ENCODE measurements at regions not wholly inside any gene's neighbourhood (a gene's known extent, or its start where the extent isn't known, plus 50 kb on each side); places are given as distances from the start of the nearest gene placed in this dataset.

DNA sequence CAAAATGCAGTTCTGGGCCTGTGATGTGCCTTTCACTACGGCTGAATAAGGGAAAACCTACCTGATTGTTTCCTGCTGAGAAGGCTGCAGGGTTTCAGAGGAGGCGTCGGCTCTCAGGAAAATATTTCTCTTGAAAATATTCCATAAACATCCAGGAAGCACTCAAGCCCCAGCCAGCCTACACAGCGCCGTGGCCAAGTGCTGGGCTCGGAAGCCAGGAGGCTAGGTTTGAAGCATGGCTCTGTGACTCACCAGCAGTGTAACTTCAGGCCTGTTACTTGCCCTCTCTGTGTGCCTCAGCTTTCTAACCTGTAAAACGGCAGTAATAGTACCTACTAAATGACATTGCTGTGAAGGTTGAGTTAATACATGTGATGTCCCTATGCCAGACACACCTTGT is 399.1 kb downstream of the GATA3 start:
- Histone ChIP-seq H3K9ac (ENCODE audit: low read length) (no peak overlapping the region), H3K36me3 (ENCODE audit: insufficient read depth, low read length) (no peaks in the 10 kb centered on the region), H3K4me3 (ENCODE audit: low read length) (no peak overlapping the region), H3K9me2 (replicated peaks; ENCODE audit: insufficient read depth, low read length) (no peaks in the 10 kb centered on the region), H3K4me2 (ENCODE audit: low read depth, low read length, poor library complexity, severe bottlenecking) (no peak overlapping the region), H3K27me3 (ENCODE audit: low read length) (no peaks in the 10 kb centered on the region), H3K79me2 (ENCODE audit: low read length) (no peaks in the 10 kb centered on the region), H2AFZ (ENCODE audit: low read length) (no peak overlapping the region), H3K9me3 (ENCODE audit: low read length) (no peaks in the 10 kb centered on the region), H3K4me1 (ENCODE audit: low read length) (no peaks in the 10 kb centered on the region), H4K20me1 (ENCODE audit: insufficient read depth, low read depth, low read length) (no peaks in the 10 kb centered on the region), H3K27ac (ENCODE audit: low read length) (no peak overlapping the region)
- no peak for DNase-seq

DNA sequence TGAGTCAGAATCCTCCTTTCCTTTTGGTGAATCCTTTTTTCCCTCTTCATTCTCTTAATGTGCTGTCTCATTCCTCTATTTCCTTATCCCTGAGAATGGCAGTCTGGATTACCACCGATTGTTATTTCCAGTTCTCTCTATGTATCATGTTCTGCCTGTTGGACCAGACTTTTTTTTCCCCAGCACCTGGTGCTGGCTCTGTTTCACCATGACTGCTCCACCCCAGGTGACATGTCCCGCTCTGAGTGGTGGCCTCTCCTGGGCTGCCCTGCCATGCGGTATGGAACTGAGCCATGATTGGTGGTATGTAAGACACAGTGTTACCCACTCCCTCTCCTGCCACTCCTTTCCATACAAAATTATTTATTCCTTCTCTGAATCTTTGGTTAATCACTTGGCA is 399.9 kb downstream of the GATA3 start:
- Histone ChIP-seq H2AFZ (ENCODE audit: low read length) (no peak overlapping the region), H3K9ac (ENCODE audit: low read length) (no peak overlapping the region), H3K27me3 (ENCODE audit: low read length) (no peaks in the 10 kb centered on the region), H4K20me1 (ENCODE audit: insufficient read depth, low read depth, low read length) (no peaks in the 10 kb centered on the region), H3K4me3 (ENCODE audit: low read length) (no peak overlapping the region), H3K9me2 (replicated peaks; ENCODE audit: insufficient read depth, low read length) (no peaks in the 10 kb centered on the region), H3K4me1 (ENCODE audit: low read length) (no peaks in the 10 kb centered on the region), H3K27ac (ENCODE audit: low read length) (no peak overlapping the region), H3K79me2 (ENCODE audit: low read length) (no peaks in the 10 kb centered on the region), H3K4me2 (ENCODE audit: low read depth, low read length, poor library complexity, severe bottlenecking) (no peak overlapping the region), H3K9me3 (ENCODE audit: low read length) (no peaks in the 10 kb centered on the region), H3K36me3 (ENCODE audit: insufficient read depth, low read length) (no peaks in the 10 kb centered on the region)
- DNase-seq, result no peak

GRCh38 chr10:8455181-8455580 is 400.7 kb downstream of the GATA3 start:
- no peaks in the 10 kb centered on the region for H3K4me1 ChIP-seq (ENCODE audit: low read length)
- H3K27ac ChIP-seq (ENCODE audit: low read length), result no peak overlapping the region
- no peaks in the 10 kb centered on the region for H4K20me1 ChIP-seq (ENCODE audit: insufficient read depth, low read depth, low read length)
- no peak overlapping the region for H3K4me3 ChIP-seq (ENCODE audit: low read length)
- no peaks in the 10 kb centered on the region for H3K9me2 ChIP-seq (replicated peaks; ENCODE audit: insufficient read depth, low read length)
- no peaks in the 10 kb centered on the region for H3K79me2 ChIP-seq (ENCODE audit: low read length)
- no peaks in the 10 kb centered on the region for H3K27me3 ChIP-seq (ENCODE audit: low read length)
- no peaks in the 10 kb centered on the region for H3K36me3 ChIP-seq (ENCODE audit: insufficient read depth, low read length)
- H2AFZ ChIP-seq (ENCODE audit: low read length), result no peak overlapping the region
- no peak for DNase-seq
- no peak overlapping the region for H3K4me2 ChIP-seq (ENCODE audit: low read depth, low read length, poor library complexity, severe bottlenecking)
- no peaks in the 10 kb centered on the region for H3K9me3 ChIP-seq (ENCODE audit: low read length)
- H3K9ac ChIP-seq (ENCODE audit: low read length), result no peak overlapping the region

DNA sequence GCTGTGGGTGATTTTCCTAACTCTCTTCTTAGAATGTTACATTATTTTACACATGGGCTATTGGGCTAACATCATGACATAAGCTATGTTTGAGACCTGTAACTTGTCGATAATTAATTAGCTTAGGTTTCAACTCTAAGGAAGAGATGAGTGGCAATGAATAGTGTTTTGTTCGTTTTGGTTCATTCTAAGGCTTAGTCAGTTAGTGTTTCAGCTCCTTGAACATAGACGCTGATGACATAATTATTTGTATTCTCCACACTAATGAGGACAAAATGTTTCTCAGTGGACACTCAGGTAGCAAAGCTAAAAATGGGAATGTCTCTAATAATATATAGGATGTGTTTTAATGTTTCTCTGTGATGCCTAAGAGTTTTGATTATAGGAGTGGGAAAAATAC is 401.9 kb downstream of the GATA3 start:
- no peaks in the 10 kb centered on the region for H3K9me3 ChIP-seq (ENCODE audit: low read length)
- no peaks in the 10 kb centered on the region for H4K20me1 ChIP-seq (ENCODE audit: insufficient read depth, low read depth, low read length)
- no peaks in the 10 kb centered on the region for H3K4me1 ChIP-seq (ENCODE audit: low read length)
- H3K9ac ChIP-seq (ENCODE audit: low read length), result no peak overlapping the region
- no peak overlapping the region for H2AFZ ChIP-seq (ENCODE audit: low read length)
- H3K9me2 ChIP-seq (replicated peaks; ENCODE audit: insufficient read depth, low read length), result no peaks in the 10 kb centered on the region
- no peak overlapping the region for H3K27ac ChIP-seq (ENCODE audit: low read length)
- no peaks in the 10 kb centered on the region for H3K27me3 ChIP-seq (ENCODE audit: low read length)
- H3K4me3 ChIP-seq (ENCODE audit: low read length), result no peak overlapping the region
- no peak for DNase-seq
- no peak overlapping the region for H3K4me2 ChIP-seq (ENCODE audit: low read depth, low read length, poor library complexity, severe bottlenecking)
- H3K79me2 ChIP-seq (ENCODE audit: low read length), result no peaks in the 10 kb centered on the region
- H3K36me3 ChIP-seq (ENCODE audit: insufficient read depth, low read length), result no peaks in the 10 kb centered on the region

DNA sequence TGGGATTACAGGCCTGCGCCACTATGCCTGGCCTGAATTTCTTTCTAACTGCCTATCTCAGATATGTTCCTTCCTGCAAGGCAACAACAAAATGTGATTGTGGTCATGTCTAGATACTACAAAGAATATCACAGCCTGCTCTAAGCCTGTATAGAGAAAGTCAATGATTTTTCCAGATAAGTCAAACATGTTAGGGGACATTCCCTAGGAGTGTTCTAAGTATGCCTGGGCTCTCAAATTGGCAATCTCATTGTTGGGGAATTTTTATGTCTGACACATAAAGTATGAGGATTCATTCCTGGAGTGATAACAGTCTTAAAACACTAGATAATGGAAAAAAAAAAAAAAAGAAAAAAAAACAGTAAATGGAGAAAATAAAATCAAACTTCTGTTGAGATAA is 406.1 kb downstream of the GATA3 start:
- Histone ChIP-seq H3K9me2 (replicated peaks; ENCODE audit: insufficient read depth, low read length) (no peaks in the 10 kb centered on the region), H4K20me1 (ENCODE audit: insufficient read depth, low read depth, low read length) (no peaks in the 10 kb centered on the region), H3K4me2 (ENCODE audit: low read depth, low read length, poor library complexity, severe bottlenecking) (no peak overlapping the region), H3K36me3 (ENCODE audit: insufficient read depth, low read length) (no peaks in the 10 kb centered on the region), H3K9ac (ENCODE audit: low read length) (no peak overlapping the region), H3K27me3 (ENCODE audit: low read length) (no peaks in the 10 kb centered on the region), H3K4me1 (ENCODE audit: low read length) (no peaks in the 10 kb centered on the region), H3K9me3 (ENCODE audit: low read length) (no peaks in the 10 kb centered on the region), H2AFZ (ENCODE audit: low read length) (no peak overlapping the region), H3K79me2 (ENCODE audit: low read length) (no peaks in the 10 kb centered on the region), H3K4me3 (ENCODE audit: low read length) (no peak overlapping the region), H3K27ac (ENCODE audit: low read length) (no peak overlapping the region)
- no peak for DNase-seq

DNA sequence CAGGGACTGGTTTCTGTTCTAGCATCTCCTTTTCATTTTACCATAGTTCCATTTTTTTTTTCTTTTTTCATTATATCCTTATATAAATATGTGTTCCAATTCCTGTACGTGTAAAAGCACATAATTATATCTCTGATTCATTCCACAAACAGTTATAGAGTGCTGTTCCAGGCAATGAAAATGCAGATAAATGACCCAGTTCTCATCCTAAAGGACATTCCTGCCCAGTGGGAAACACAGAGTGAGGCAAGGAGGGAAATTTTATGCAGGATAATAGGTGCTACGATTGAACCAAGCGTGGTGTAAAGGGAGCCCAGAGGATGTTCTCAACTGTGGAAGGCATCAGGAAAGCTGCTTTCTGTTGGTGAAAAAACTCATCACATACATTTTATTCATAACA is 408.1 kb downstream of the GATA3 start:
- no peaks in the 10 kb centered on the region for H3K9me2 ChIP-seq (replicated peaks; ENCODE audit: insufficient read depth, low read length)
- no peak overlapping the region for H3K27ac ChIP-seq (ENCODE audit: low read length)
- H3K27me3 ChIP-seq (ENCODE audit: low read length), result no peaks in the 10 kb centered on the region
- no peaks in the 10 kb centered on the region for H4K20me1 ChIP-seq (ENCODE audit: insufficient read depth, low read depth, low read length)
- no peaks in the 10 kb centered on the region for H3K36me3 ChIP-seq (ENCODE audit: insufficient read depth, low read length)
- H3K9me3 ChIP-seq (ENCODE audit: low read length), result no peaks in the 10 kb centered on the region
- no peaks in the 10 kb centered on the region for H3K4me1 ChIP-seq (ENCODE audit: low read length)
- no peak overlapping the region for H3K4me3 ChIP-seq (ENCODE audit: low read length)
- no peak overlapping the region for H3K9ac ChIP-seq (ENCODE audit: low read length)
- DNase-seq, result no peak
- H3K4me2 ChIP-seq (ENCODE audit: low read depth, low read length, poor library complexity, severe bottlenecking), result no peak overlapping the region
- no peaks in the 10 kb centered on the region for H3K79me2 ChIP-seq (ENCODE audit: low read length)
- H2AFZ ChIP-seq (ENCODE audit: low read length), result no peak overlapping the region

GRCh38 chr10:8463853-8464252 is 409.4 kb downstream of the GATA3 start:
- no peaks in the 10 kb centered on the region for H3K27me3 ChIP-seq (ENCODE audit: low read length)
- no peaks in the 10 kb centered on the region for H3K9me2 ChIP-seq (replicated peaks; ENCODE audit: insufficient read depth, low read length)
- H3K36me3 ChIP-seq (ENCODE audit: insufficient read depth, low read length), result no peaks in the 10 kb centered on the region
- no peak overlapping the region for H3K4me2 ChIP-seq (ENCODE audit: low read depth, low read length, poor library complexity, severe bottlenecking)
- H3K79me2 ChIP-seq (ENCODE audit: low read length), result no peaks in the 10 kb centered on the region
- H2AFZ ChIP-seq (ENCODE audit: low read length), result no peak overlapping the region
- no peak for DNase-seq
- no peak overlapping the region for H3K4me3 ChIP-seq (ENCODE audit: low read length)
- H3K4me1 ChIP-seq (ENCODE audit: low read length), result no peaks in the 10 kb centered on the region
- no peak overlapping the region for H3K9ac ChIP-seq (ENCODE audit: low read length)
- no peaks in the 10 kb centered on the region for H3K9me3 ChIP-seq (ENCODE audit: low read length)
- H4K20me1 ChIP-seq (ENCODE audit: insufficient read depth, low read depth, low read length), result no peaks in the 10 kb centered on the region
- H3K27ac ChIP-seq (ENCODE audit: low read length), result no peak overlapping the region

- Histone ChIP-seq H3K4me1 (ENCODE audit: low read length) (no peaks in the 10 kb centered on the region), H3K9me3 (ENCODE audit: low read length) (no peaks in the 10 kb centered on the region), H3K9ac (ENCODE audit: low read length) (no peak overlapping the region), H3K4me3 (ENCODE audit: low read length) (no peak overlapping the region), H4K20me1 (ENCODE audit: insufficient read depth, low read depth, low read length) (no peaks in the 10 kb centered on the region), H3K36me3 (ENCODE audit: insufficient read depth, low read length) (no peaks in the 10 kb centered on the region), H3K79me2 (ENCODE audit: low read length) (no peaks in the 10 kb centered on the region), H3K9me2 (replicated peaks; ENCODE audit: insufficient read depth, low read length) (no peaks in the 10 kb centered on the region), H3K27me3 (ENCODE audit: low read length) (no peaks in the 10 kb centered on the region), H3K4me2 (ENCODE audit: low read depth, low read length, poor library complexity, severe bottlenecking) (no peak overlapping the region), H2AFZ (ENCODE audit: low read length) (no peak overlapping the region), H3K27ac (ENCODE audit: low read length) (no peak overlapping the region)
- no peak for DNase-seq
Observed at GRCh38 chr10:8468477-8468876, 414.0 kb downstream of the GATA3 start.

GRCh38 chr10:8473205-8473604 is 418.7 kb downstream of the GATA3 start:
- no peaks in the 10 kb centered on the region for H4K20me1 ChIP-seq (ENCODE audit: insufficient read depth, low read depth, low read length)
- no peaks in the 10 kb centered on the region for H3K36me3 ChIP-seq (ENCODE audit: insufficient read depth, low read length)
- no peak overlapping the region for H3K9ac ChIP-seq (ENCODE audit: low read length)
- no peak overlapping the region for H3K4me2 ChIP-seq (ENCODE audit: low read depth, low read length, poor library complexity, severe bottlenecking)
- no peak overlapping the region for H2AFZ ChIP-seq (ENCODE audit: low read length)
- H3K4me1 ChIP-seq (ENCODE audit: low read length), result no peaks in the 10 kb centered on the region
- H3K4me3 ChIP-seq (ENCODE audit: low read length), result no peak overlapping the region
- no peaks in the 10 kb centered on the region for H3K79me2 ChIP-seq (ENCODE audit: low read length)
- no peak for DNase-seq
- no peaks in the 10 kb centered on the region for H3K27me3 ChIP-seq (ENCODE audit: low read length)
- H3K9me3 ChIP-seq (ENCODE audit: low read length), result no peaks in the 10 kb centered on the region
- H3K27ac ChIP-seq (ENCODE audit: low read length), result no peak overlapping the region
- H3K9me2 ChIP-seq (replicated peaks; ENCODE audit: insufficient read depth, low read length), result no peaks in the 10 kb centered on the region

Data from Karpas-422 (cell line).